ENCODE measurements at regions not wholly inside any gene's neighbourhood (a gene's known extent, or its start where the extent isn't known, plus 50 kb on each side); places are given as distances from the start of the nearest gene placed in this dataset.

DNA sequence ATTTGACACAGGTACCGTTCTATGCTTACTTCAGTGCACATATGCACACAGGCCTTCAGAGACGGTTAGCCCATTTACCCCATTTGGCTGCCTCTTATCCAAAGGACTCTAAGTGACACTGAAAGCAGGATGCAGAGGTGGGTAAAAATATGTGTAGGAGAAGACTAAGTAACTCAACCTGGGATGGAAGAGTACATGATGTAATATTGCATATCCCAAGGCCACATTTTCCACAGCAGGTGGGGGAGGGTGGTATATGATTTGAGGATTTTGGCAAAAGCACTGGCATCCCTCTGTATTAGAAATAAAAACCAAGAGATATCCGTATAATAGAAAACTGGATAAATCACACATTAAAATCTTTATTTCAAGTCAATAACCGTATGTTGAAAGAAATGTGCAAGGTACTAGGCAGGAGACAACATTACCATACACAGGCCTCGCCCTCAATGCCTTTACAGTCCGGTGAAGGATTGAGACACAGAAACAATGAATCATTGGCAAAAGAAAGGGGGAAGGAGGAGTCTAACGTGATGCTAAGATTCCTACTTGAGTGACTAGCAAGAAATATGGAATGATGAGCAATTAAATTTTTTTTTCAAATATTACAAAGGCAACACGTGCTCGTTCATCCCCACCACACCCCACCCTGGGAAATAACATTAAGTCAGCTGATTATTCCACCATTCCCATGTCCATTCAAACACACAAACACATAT, 161.0 kb upstream of the RASGEF1B start:
- DNase-seq (ENCODE audit: low read depth in 2 of 2): no peak

- no peak for DNase-seq (ENCODE audit: low read depth in 2 of 2)
Measured at GRCh38 chr4:81631958-81632441, 160.3 kb upstream of the RASGEF1B start.

- no peak for DNase-seq (ENCODE audit: low read depth in 2 of 2)
Measured at GRCh38 chr4:81629366-81629765, 157.7 kb upstream of the RASGEF1B start.

- DNase-seq (ENCODE audit: low read depth in 2 of 2): no peak
Measured at GRCh38 chr4:81628489-81628888, 156.8 kb upstream of the RASGEF1B start.

DNA sequence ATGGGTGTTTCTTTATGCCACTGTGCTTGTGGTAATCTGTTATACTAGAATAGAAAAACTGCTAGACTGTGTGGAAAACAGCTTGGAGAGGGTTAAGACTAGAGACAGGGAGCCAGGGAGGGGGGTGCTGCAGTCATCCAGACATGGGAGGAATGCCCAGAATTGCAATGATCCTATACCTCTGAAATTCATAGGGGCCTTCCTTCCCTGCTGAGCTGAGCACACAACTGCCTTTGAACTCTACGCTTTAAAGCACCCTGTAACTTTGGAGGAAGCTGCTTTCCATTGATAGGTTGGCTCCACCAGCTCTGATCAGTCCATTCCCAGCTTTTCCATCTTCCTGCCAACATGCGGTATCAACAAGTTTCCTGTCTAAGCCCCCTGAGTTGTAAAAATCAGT, 155.9 kb upstream of the RASGEF1B start:
- no peak for DNase-seq (ENCODE audit: low read depth in 2 of 2)

DNA sequence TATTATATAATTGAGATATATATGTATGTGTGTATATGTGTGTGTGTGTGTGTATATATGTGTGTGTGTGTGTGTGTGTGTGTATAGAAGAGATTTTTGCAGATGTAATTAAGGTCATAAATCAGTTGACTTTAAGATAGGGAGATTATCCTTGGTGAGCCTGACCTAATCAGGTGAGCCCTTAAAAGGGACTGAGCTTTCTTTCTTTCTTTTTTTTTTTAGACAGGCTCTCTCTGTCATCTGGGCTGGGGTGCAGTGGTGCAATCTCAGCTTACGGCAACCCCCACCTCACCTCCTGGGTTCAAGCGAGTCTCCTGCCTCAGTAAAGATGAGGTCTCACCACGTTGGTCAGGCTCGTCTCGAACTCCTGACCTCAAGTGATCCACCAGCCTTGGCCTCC, 155.1 kb upstream of the RASGEF1B start:
- DNase-seq (ENCODE audit: low read depth in 2 of 2): no peak

DNA sequence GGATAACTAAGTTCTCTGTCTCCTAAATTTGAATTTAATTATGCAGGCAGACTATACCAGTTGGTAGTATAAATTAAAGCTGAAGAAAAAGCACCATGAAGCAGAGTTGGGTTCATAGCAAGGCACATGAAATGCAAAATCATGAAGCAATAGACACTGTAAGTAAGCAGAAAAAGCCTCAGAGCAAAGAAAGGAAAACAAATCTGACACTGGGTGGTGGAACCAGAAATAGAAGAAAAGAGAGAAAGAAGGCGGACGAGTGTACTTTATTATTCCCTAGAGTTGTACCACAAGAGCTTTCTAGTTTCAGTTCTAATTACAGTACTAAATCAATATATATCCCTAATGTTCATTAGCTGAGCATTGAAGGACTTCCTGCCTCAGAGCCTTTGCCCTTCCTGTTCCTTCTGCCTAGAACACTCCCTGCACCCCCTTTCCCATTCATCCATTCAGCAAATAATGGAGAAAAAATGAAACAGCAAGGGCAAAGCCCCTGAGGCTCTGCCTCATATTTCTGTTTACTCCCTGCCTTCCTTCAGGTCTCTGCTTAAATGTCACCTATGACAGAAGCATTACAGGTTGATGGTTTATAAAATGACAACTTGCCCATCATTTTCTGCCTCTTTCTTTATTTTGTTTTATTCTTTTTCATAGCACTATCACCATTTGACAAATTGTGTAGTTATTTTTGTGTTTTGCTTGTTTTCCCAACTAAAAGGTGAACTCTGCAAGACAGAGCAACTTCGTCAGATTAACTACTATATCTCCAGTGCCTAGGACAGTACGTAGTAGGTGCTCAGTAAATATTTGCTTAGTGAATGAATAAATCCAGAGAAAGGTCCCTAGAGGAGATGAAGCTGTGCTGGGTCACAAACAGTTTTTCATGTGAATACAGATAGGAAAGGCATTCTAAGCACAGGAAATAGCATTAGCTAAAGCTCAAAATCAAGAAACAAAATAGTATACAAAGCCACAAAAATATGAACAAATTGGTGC, 154.0 kb upstream of the RASGEF1B start:
- DNase-seq (ENCODE audit: low read depth in 2 of 2): no peak

DNA sequence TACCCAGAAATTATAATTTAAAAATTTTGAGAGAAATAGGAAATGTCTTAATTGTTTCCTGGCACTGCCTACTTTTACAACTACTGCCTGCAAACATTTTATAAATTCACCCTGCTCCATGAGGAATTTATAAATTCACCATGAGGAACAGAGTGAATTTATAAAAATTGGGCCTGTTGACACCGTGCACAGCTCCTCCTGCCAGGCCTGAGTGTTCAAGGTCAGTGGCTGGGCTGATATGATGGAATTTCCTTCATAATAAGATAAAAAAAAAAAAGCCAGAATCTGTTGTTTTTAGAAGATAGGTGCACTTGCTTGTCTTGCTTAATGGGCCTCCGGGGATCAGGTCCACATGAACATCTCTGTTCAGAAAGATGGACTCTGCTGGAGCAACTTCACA, 151.7 kb upstream of the RASGEF1B start:
- DNase-seq (ENCODE audit: low read depth in 2 of 2): no peak

GRCh38 chr4:81622474-81623184, 150.9 kb upstream of the RASGEF1B start:
- no peak for DNase-seq (ENCODE audit: low read depth in 2 of 2)

DNA sequence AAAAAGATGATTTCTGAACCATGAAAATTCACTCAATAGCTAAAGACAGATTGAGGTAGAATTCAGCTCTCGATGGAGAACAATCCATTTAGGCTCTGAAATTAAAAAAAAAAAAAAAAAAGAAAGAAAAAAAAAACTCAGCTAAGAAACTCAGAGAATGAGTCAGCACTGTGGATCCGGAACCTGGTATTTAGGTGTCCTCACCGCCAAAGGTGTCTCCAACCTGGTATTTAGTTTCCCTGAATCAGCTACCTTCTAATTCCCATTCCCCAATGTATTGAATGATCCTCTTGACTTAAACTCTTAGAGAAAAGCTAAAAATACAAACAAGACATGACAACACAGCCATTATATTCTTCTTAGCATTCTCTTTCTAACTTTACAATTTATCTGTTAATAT, 150.3 kb upstream of the RASGEF1B start:
- DNase-seq (ENCODE audit: low read depth in 2 of 2): no peak

- DNase-seq (ENCODE audit: low read depth in 2 of 2): no peak
Measured at GRCh38 chr4:81621490-81621889, 149.8 kb upstream of the RASGEF1B start.

DNA sequence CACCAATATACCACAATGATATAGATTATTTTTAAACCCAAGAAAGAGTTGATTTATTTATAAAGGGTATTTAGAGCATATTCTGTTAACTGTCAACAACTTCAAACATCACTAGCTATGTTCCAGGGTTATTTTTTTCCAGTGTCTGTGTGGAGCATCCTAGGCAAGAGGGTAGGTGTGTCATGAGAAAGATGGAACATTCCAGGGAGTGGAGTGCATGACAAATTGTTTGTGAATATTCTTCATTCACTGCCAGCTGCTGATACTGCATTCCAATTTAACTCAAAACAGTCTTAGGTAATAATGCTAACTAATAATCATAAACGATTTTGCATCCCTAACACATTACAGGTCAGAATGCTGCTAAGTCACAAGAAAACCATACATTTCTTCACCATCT, 148.7 kb upstream of the RASGEF1B start:
- DNase-seq (ENCODE audit: low read depth in 2 of 2): no peak

GRCh38 chr4:81617545-81617944, 145.8 kb upstream of the RASGEF1B start:
- DNase-seq (ENCODE audit: low read depth in 2 of 2): no peak

DNA sequence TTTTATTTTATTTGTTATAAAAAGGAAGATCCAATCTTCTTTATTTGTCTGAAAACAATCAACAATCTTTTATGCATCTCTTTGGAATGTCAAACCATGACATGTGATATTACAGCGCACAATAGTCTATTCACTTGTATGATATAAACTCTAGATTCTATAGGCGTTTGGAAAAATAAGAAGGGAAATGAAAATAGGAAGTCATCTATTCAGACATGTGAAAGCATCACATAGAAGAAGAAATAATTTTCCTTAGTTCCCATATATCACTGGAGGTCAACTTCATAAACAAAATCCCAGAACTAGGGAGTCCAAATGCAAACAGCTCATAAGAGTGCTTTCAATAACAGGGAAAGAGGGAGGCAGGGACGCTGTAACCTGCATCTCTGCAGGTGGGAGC, 139.5 kb upstream of the RASGEF1B start:
- DNase-seq (ENCODE audit: low read depth in 2 of 2): no peak

- no peak for DNase-seq (ENCODE audit: low read depth in 2 of 2)
Measured at GRCh38 chr4:81609844-81610243, 138.1 kb upstream of the RASGEF1B start.

DNA sequence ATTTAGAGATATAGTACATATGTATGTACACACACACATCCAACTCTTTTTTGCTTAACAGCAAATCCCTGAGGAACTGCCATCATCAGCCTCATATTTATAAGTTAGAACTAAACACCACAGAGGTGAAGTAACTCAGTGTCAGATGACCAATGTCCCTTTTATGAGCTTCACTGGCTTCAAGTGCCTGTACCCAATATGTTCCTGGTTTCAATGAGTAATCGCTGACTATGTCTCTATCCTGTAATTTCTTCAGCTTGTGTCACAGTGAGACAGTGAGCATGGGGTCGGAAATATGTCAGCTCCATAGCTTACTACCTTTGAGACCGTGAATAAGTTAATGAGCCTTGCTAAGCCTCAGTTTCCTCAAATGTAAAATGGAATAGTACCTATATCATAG, 136.2 kb upstream of the RASGEF1B start:
- DNase-seq (ENCODE audit: low read depth in 2 of 2): no peak

GRCh38 chr4:81606801-81607501, 135.2 kb upstream of the RASGEF1B start:
- DNase-seq (ENCODE audit: low read depth in 2 of 2): no peak

DNA sequence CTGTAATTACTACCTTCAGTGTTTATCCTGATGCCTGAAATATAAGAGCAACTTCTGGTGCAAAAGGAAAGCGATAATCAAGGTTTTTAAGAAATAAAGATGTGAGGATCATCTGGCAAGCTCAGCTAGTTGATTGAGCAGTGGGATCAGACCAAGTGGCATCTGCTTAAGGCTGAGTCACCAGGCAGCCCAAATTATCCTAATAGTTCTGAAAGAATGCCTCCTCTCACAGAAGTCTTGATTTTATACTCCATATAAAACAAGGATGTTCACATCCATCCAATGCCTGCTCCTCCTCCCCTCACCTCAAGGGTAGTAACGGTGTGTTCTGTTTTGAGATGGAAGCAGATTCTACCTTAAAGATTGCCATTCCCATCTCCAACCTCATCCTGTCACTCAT, 134.5 kb upstream of the RASGEF1B start:
- DNase-seq (ENCODE audit: low read depth in 2 of 2): no peak

GRCh38 chr4:81605271-81605670, 133.6 kb upstream of the RASGEF1B start:
- no peak for DNase-seq (ENCODE audit: low read depth in 2 of 2)

- DNase-seq (ENCODE audit: low read depth in 2 of 2): no peak
Measured at GRCh38 chr4:81604683-81605218, 133.0 kb upstream of the RASGEF1B start.

DNA sequence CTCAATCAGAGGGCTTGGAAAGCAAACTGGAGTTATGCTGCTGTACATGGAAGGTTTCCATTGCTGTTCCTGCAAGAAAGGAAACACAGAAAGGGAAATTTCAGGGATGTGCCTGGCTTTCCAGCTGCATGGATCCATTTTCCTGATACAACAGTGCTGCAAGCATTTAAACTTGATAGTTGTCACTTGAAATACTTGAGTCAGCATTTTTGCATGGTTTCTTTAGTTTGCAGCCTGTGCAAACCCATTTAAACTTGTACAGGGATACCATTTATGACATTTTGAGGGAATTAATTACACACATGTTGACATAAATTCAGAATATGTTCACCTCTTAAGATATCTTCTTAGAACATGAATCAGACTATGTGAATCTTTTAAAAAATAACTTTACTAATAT, 131.1 kb upstream of the RASGEF1B start:
- no peak for DNase-seq (ENCODE audit: low read depth in 2 of 2)
